Cardiac muscle cell (in vitro differentiated cells and primary cell): ENCODE measurements at regions not wholly inside any gene's neighbourhood (a gene's known extent, or its start where the extent isn't known, plus 50 kb on each side); places are given as distances from the start of the nearest gene placed in this dataset.

Experiments used
- DNase-seq, 2 donors: peaks; one replicate each; pipeline versions ENCODE4 v3.0.0 to v3.0.0-alpha.2; 2010 to 2017; ENCODE audit warnings: low read depth in 1 of 2, low spot score in 1 of 2
- H3K27ac ChIP-seq: fragments of 200-600 bp; sonication (generic); 2 replicates; pipeline ENCODE4 v1.5.1; 2016
- H3K27me3 ChIP-seq: fragments of 200-600 bp; sonication (generic); 2 replicates; pipeline ENCODE4 v1.6.0; 2016; ENCODE audit warnings: control low read depth
- H3K36me3 ChIP-seq: fragments of 200-600 bp; sonication (generic); 2 replicates; pipeline ENCODE4 v1.5.1; 2016; ENCODE audit warnings: control low read depth
- H3K4me1 ChIP-seq: fragments of 200-600 bp; sonication (generic); 2 replicates; pipeline ENCODE4 v1.8.1; 2017; ENCODE audit warnings: low read depth, mild to moderate bottlenecking, mixed run types
- H3K4me3 ChIP-seq: fragments of 200-600 bp; sonication (generic); 2 replicates; pipeline ENCODE4 v1.5.1; 2016; ENCODE audit warnings: mild to moderate bottlenecking
- H3K9me3 ChIP-seq: fragments of 200-600 bp; sonication (generic); 2 replicates; pipeline ENCODE4 v1.5.1; 2017; ENCODE audit warnings: low read depth, mild to moderate bottlenecking, control low read depth
- TF ChIP-seq, protein P1 (sequence below): IDR thresholded peaks from 2 replicates; pipeline ENCODE4 v1.5.1; 2012; ENCODE audit warnings: low read depth, mild to moderate bottlenecking, low read length

DNA sequence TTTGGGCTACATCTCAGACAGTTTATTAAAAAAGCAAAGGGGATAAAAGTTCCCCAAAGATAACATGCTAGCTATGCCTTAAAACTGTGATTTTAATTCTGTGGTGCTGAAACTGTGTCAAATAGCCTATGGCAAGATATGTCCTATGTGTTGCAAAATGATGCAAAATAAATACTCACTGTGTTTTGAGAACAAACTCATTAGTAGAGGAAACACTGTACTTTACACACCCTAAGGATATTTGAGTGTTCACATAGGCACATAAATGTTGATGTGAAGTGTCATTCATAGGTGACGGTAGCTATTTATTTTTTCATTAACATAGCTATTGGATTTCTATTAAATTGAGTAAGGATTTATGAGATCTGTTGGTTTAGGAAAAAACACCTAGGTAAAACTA lies 351.9 kb downstream of the FAT4 start:
- Histone ChIP-seq H3K27me3 (no peaks in the 10 kb centered on the region), H3K36me3 (no peaks in the 10 kb centered on the region), H3K9me3 (no peaks in the 10 kb centered on the region), H3K27ac (no peak overlapping the region), H3K4me3 (no peak overlapping the region), H3K4me1 (no peaks in the 10 kb centered on the region)
- no peak for DNase-seq
- TF ChIP-seq, protein P1, sequence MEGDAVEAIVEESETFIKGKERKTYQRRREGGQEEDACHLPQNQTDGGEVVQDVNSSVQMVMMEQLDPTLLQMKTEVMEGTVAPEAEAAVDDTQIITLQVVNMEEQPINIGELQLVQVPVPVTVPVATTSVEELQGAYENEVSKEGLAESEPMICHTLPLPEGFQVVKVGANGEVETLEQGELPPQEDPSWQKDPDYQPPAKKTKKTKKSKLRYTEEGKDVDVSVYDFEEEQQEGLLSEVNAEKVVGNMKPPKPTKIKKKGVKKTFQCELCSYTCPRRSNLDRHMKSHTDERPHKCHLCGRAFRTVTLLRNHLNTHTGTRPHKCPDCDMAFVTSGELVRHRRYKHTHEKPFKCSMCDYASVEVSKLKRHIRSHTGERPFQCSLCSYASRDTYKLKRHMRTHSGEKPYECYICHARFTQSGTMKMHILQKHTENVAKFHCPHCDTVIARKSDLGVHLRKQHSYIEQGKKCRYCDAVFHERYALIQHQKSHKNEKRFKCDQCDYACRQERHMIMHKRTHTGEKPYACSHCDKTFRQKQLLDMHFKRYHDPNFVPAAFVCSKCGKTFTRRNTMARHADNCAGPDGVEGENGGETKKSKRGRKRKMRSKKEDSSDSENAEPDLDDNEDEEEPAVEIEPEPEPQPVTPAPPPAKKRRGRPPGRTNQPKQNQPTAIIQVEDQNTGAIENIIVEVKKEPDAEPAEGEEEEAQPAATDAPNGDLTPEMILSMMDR = no peak

DNA sequence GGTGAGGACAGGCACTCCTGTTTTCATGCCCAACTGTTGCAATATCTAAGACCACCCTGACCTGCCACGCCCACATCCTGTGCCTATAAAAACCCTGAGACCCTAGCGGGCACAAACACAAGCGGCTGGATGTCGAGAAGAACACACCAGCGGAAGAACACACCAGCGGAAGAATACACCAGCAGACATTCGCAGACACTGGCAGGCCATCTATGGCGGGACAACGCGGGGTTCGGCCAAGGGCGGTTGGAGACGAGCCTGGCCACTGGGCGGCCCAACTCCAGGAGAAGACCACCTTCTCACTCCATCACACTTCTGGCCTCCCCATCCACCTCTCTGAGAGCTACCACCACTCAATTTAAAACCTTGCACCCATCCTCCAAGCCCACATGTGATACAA lies 361.4 kb downstream of the FAT4 start:
- no peaks in the 10 kb centered on the region for H3K4me1 ChIP-seq
- H3K27ac ChIP-seq = no peak overlapping the region
- H3K36me3 ChIP-seq = no peaks in the 10 kb centered on the region
- DNase-seq = no peak
- TF ChIP-seq, protein P1 = no peak
- H3K27me3 ChIP-seq = no peaks in the 10 kb centered on the region
- no peak overlapping the region for H3K4me3 ChIP-seq
- H3K9me3 ChIP-seq = no peaks in the 10 kb centered on the region

DNA sequence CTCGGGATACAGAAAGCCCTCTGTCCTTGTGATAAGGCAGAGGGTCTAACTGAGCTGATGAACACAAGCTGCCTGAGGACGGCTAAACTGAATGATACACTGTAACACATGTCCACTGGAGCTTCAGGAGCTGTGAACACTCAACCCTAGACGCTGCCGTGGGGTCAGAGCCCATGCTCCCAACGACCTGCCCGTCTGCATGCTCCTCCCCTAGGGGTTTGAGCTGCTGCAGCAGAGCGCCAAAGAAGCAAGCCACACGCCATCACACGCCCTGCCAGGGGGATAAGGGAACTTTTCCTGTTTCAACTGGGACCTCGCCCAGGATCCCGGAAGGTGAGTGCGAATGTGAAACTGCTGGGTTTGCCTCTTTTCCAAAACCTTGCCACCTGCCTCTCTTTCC lies 361.8 kb downstream of the FAT4 start:
- Histone ChIP-seq H3K27ac (no peak overlapping the region), H3K4me1 (no peaks in the 10 kb centered on the region)

DNA sequence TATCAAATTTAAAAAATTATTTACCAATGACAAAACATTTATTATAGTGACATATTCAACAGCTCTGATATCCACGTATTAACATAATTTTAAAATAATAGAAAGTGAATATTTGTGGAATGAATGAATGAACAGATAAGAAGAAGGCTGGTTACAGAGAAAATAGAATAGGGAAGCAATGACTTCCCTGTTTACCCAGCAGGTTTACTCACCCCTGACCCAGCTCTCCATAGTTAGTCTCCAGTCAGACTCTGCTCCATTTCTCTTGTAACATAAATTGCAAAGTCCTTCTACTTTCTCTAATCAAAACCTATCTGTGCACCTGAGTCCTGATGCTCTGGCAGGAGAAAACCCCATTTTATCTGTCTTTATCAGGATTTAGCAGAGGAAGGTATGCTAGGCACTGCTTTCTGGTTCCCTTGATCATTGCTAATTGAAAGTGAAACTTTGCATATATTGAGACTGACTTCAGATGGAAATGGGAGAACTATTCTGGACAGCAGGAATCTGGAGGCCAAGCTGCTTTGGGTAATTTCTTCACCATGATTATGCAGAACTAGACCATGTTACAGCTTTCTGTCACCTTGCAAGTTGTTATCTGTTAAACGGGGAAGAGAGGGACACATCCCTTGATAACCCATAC lies 363.0 kb downstream of the FAT4 start:
- DNase-seq = no peak
- H3K27me3 ChIP-seq = no peaks in the 10 kb centered on the region
- H3K9me3 ChIP-seq = no peaks in the 10 kb centered on the region
- no peaks in the 10 kb centered on the region for H3K4me1 ChIP-seq
- H3K4me3 ChIP-seq = no peak overlapping the region
- TF ChIP-seq, protein P1 = no peak
- no peak overlapping the region for H3K27ac ChIP-seq
- H3K36me3 ChIP-seq = no peaks in the 10 kb centered on the region

More for the DNA sequence above, 361.8 kb downstream of the FAT4 start:
- no peak for DNase-seq
- no peaks in the 10 kb centered on the region for H3K36me3 ChIP-seq
- no peaks in the 10 kb centered on the region for H3K27me3 ChIP-seq
- TF ChIP-seq, protein P1 = no peak
- H3K9me3 ChIP-seq = no peaks in the 10 kb centered on the region
- no peak overlapping the region for H3K4me3 ChIP-seq

DNA sequence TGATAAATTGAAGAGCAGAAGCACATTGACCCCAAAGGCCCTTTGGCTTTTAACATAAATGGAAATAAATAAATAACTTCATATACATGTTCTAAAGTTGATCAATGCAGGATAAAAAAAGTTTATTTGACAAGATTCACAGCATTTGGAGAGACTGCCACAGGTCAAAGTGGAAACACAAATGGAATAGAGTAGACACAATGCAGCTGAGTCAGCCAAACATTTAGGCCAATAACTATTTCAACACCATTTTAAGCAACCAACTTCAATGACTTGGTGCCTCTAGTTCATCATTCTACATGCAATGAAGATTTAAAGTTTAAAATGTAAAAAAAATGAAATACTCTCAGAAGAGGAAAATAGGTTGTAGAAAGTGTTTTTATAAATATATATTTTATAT lies 365.2 kb downstream of the FAT4 start:
- Histone ChIP-seq H3K9me3 (no peaks in the 10 kb centered on the region), H3K27me3 (no peaks in the 10 kb centered on the region), H3K27ac (no peak overlapping the region), H3K36me3 (no peaks in the 10 kb centered on the region), H3K4me1 (no peaks in the 10 kb centered on the region), H3K4me3 (no peak overlapping the region)
- DNase-seq = no peak
- TF ChIP-seq, protein P1 = no peak
